ENCODE measurements at regions not wholly inside any gene's neighbourhood (a gene's known extent, or its start where the extent isn't known, plus 50 kb on each side); places are given as distances from the start of the nearest gene placed in this dataset.

- H3K9ac ChIP-seq (ENCODE audit: low read length): no peak overlapping the region
- H3K27ac ChIP-seq (ENCODE audit: low read depth, low read length): no peak overlapping the region
- H3K27me3 ChIP-seq (ENCODE audit: insufficient read depth, low read length): no peaks in the 10 kb centered on the region
- H3K4me1 Mint-ChIP-seq (ENCODE audit: low read depth, unreplicated experiment): no peaks in the 10 kb centered on the region
- H2AFZ ChIP-seq (ENCODE audit: low read depth, low read length): no peak overlapping the region
- H3K79me2 ChIP-seq (ENCODE audit: insufficient read depth, low read length): no peaks in the 10 kb centered on the region
- H4K20me1 ChIP-seq (ENCODE audit: insufficient read depth, low read length): no peaks in the 10 kb centered on the region
- H3K4me3 Mint-ChIP-seq (ENCODE audit: unreplicated experiment): no peak overlapping the region
- no peak overlapping the region for H3K27ac Mint-ChIP-seq (ENCODE audit: unreplicated experiment)
- no peaks in the 10 kb centered on the region for H3K9me3 ChIP-seq (ENCODE audit: insufficient read depth, low read depth, low read length)
- H3K4me3 ChIP-seq (ENCODE audit: insufficient read depth, low read depth, low read length): no peak overlapping the region
- H3K4me1 ChIP-seq (ENCODE audit: insufficient read depth, low read length): no peaks in the 10 kb centered on the region
- no peak for TF ChIP-seq EZH2 (IDR thresholded peaks at IDR 0.05; ENCODE audit: insufficient read depth, low read length)
- TF ChIP-seq, protein P1, sequence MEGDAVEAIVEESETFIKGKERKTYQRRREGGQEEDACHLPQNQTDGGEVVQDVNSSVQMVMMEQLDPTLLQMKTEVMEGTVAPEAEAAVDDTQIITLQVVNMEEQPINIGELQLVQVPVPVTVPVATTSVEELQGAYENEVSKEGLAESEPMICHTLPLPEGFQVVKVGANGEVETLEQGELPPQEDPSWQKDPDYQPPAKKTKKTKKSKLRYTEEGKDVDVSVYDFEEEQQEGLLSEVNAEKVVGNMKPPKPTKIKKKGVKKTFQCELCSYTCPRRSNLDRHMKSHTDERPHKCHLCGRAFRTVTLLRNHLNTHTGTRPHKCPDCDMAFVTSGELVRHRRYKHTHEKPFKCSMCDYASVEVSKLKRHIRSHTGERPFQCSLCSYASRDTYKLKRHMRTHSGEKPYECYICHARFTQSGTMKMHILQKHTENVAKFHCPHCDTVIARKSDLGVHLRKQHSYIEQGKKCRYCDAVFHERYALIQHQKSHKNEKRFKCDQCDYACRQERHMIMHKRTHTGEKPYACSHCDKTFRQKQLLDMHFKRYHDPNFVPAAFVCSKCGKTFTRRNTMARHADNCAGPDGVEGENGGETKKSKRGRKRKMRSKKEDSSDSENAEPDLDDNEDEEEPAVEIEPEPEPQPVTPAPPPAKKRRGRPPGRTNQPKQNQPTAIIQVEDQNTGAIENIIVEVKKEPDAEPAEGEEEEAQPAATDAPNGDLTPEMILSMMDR (IDR thresholded peaks at IDR 0.05; ENCODE audit: insufficient read depth, low read depth, low read length): no peak
- H3K4me2 ChIP-seq (ENCODE audit: low read length): no peak overlapping the region
- no peak for FAIRE-seq
- DNase-seq (ENCODE audit: low read depth): no peak
- H3K27me3 Mint-ChIP-seq (ENCODE audit: low read depth, unreplicated experiment): no peaks in the 10 kb centered on the region
- no peaks in the 10 kb centered on the region for H3K36me3 ChIP-seq (ENCODE audit: insufficient read depth, low read length)
- H3K9me3 Mint-ChIP-seq (ENCODE audit: unreplicated experiment): no peaks in the 10 kb centered on the region
- no peaks in the 10 kb centered on the region for H3K36me3 Mint-ChIP-seq (ENCODE audit: low read depth, unreplicated experiment)
Measured at GRCh38 chr5:145205546-145205945, 629.6 kb downstream of the PRELID2 start.

DNA sequence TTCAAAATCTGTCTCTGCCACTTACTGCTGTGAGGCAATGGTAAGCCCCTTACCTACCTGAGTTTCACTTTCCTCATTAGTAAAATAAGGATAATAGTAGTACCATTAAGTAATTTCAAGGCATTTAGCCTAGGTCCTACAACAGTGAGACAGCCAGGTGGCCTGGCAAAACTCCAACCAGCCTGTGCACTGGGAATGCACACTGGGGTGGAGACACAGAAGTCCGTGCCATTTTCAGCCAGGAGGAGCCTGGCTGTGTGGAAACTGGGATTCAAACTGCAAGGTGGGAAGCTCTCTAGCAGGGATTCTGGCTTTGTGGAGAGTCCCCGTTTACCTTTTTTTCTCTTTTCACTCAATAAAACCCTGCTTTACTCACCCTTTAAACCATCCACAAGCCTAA is 630.4 kb downstream of the PRELID2 start:
- DNase-seq (ENCODE audit: low read depth) (no peak), FAIRE-seq (no peak)
- no peaks in the 10 kb centered on the region for H4K20me1 ChIP-seq (ENCODE audit: insufficient read depth, low read length)
- Mint-ChIP-seq H3K36me3 (ENCODE audit: low read depth, unreplicated experiment) (no peaks in the 10 kb centered on the region), H3K4me1 (ENCODE audit: low read depth, unreplicated experiment) (no peaks in the 10 kb centered on the region), H3K27me3 (ENCODE audit: low read depth, unreplicated experiment) (no peaks in the 10 kb centered on the region), H3K27ac (ENCODE audit: unreplicated experiment) (no peak overlapping the region), H3K9me3 (ENCODE audit: unreplicated experiment) (no peaks in the 10 kb centered on the region), H3K4me3 (ENCODE audit: unreplicated experiment) (no peak overlapping the region)
- no peaks in the 10 kb centered on the region for H3K79me2 ChIP-seq (ENCODE audit: insufficient read depth, low read length)
- H3K4me1 ChIP-seq (ENCODE audit: insufficient read depth, low read length): no peaks in the 10 kb centered on the region
- no peak overlapping the region for H3K27ac ChIP-seq (ENCODE audit: low read depth, low read length)
- no peaks in the 10 kb centered on the region for H3K36me3 ChIP-seq (ENCODE audit: insufficient read depth, low read length)
- H2AFZ ChIP-seq (ENCODE audit: low read depth, low read length): no peak overlapping the region
- H3K4me2 ChIP-seq (ENCODE audit: low read length): no peak overlapping the region
- no peak overlapping the region for H3K4me3 ChIP-seq (ENCODE audit: insufficient read depth, low read depth, low read length)
- no peak for TF ChIP-seq EZH2 (IDR thresholded peaks at IDR 0.05; ENCODE audit: insufficient read depth, low read length)
- TF ChIP-seq, protein P1 (IDR thresholded peaks at IDR 0.05; ENCODE audit: insufficient read depth, low read depth, low read length): no peak
- no peaks in the 10 kb centered on the region for H3K27me3 ChIP-seq (ENCODE audit: insufficient read depth, low read length)
- no peak overlapping the region for H3K9ac ChIP-seq (ENCODE audit: low read length)
- H3K9me3 ChIP-seq (ENCODE audit: insufficient read depth, low read depth, low read length): no peaks in the 10 kb centered on the region

- Histone ChIP-seq H3K27ac (ENCODE audit: low read depth, low read length) (no peak overlapping the region), H3K27me3 (ENCODE audit: insufficient read depth, low read length) (no peaks in the 10 kb centered on the region), H3K36me3 (ENCODE audit: insufficient read depth, low read length) (no peaks in the 10 kb centered on the region), H3K4me1 (ENCODE audit: insufficient read depth, low read length) (no peaks in the 10 kb centered on the region), H3K9me3 (ENCODE audit: insufficient read depth, low read depth, low read length) (no peaks in the 10 kb centered on the region), H3K4me2 (ENCODE audit: low read length) (no peak overlapping the region), H2AFZ (ENCODE audit: low read depth, low read length) (no peak overlapping the region), H3K9ac (ENCODE audit: low read length) (no peak overlapping the region), H3K79me2 (ENCODE audit: insufficient read depth, low read length) (no peaks in the 10 kb centered on the region), H3K4me3 (ENCODE audit: insufficient read depth, low read depth, low read length) (no peak overlapping the region), H4K20me1 (ENCODE audit: insufficient read depth, low read length) (no peaks in the 10 kb centered on the region)
- FAIRE-seq: no peak
- H3K9me3 Mint-ChIP-seq (ENCODE audit: unreplicated experiment): no peaks in the 10 kb centered on the region
- TF ChIP-seq, protein P1 (IDR thresholded peaks at IDR 0.05; ENCODE audit: insufficient read depth, low read depth, low read length): no peak
- TF ChIP-seq EZH2 (IDR thresholded peaks at IDR 0.05; ENCODE audit: insufficient read depth, low read length): no peak
- H3K27ac Mint-ChIP-seq (ENCODE audit: unreplicated experiment): no peak overlapping the region
- H3K27me3 Mint-ChIP-seq (ENCODE audit: low read depth, unreplicated experiment): no peaks in the 10 kb centered on the region
- H3K4me1 Mint-ChIP-seq (ENCODE audit: low read depth, unreplicated experiment): no peaks in the 10 kb centered on the region
- H3K36me3 Mint-ChIP-seq (ENCODE audit: low read depth, unreplicated experiment): no peaks in the 10 kb centered on the region
- DNase-seq (ENCODE audit: low read depth): no peak
- no peak overlapping the region for H3K4me3 Mint-ChIP-seq (ENCODE audit: unreplicated experiment)
Measured at GRCh38 chr5:145203193-145203592, 631.9 kb downstream of the PRELID2 start.

All from astrocyte (in vitro differentiated cells and primary cell).